HG03565 (cell line): ENCODE measurements at regions not wholly inside any gene's neighbourhood (a gene's known extent, or its start where the extent isn't known, plus 50 kb on each side); places are given as distances from the start of the nearest gene placed in this dataset.

Experiments used
- ATAC-seq: cut with Tn5 transposase; IDR thresholded peaks from one replicate; pipeline ENCODE4 v1.9.1; 2021; ENCODE audit warnings: mild to moderate bottlenecking, moderate library complexity; ENCODE audit not compliant: unreplicated experiment

- ATAC-seq: no peak
Measured at GRCh38 chr4:20352163-20352431, 100.4 kb downstream of the SLIT2 start.

GRCh38 chr4:20353646-20354045, 101.9 kb downstream of the SLIT2 start:
- ATAC-seq: no peak

- no peak for ATAC-seq
Measured at GRCh38 chr4:20354120-20354519, 102.4 kb downstream of the SLIT2 start.

- no peak for ATAC-seq
Measured at GRCh38 chr4:20356565-20356964, 104.9 kb downstream of the SLIT2 start.

DNA sequence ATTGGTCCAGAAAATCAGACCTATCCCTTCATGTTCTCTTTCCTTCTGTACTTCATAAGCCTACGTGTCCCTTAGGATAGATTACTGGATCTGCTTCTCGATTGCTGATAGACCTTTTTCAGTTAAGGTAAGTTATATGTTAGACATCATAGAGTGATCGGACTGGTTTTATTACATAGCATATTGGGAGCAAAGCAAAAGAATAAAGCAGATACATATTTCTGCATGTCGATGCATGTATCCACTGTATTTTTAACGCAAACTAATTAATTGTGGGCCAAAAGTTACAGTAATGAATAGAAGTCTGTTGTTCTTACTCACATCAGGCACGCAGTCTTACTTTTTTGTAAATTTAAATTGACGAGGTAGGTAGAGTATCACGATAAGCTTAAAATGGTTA, 106.4 kb downstream of the SLIT2 start:
- ATAC-seq: no peak

- peak; percentile 86 for ATAC-seq
Measured at GRCh38 chr4:20359692-20360091, 108.0 kb downstream of the SLIT2 start.

- no peak for ATAC-seq
Measured at GRCh38 chr4:20362148-20362547, 110.4 kb downstream of the SLIT2 start.

GRCh38 chr4:20364969-20365368, 113.3 kb downstream of the SLIT2 start:
- no peak for ATAC-seq

DNA sequence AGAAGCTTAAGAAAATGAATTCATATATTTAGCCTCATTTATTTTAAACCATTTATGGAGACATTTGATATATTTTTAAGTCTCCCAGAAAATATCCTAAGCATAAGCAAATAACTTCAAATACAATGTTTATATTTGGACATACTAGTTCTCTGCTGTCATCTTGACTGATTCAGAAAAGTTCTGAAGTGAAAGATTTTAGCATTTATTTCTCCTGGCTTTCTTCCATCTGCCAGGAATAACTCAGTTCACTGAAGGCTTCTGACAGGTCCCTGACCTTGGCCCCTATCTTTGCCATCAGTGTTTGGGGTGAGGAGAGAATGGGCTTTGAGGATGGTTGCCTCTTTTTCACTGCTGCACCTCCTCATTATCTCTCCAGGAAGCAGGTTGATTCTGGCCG, 115.7 kb downstream of the SLIT2 start:
- ATAC-seq: no peak

DNA sequence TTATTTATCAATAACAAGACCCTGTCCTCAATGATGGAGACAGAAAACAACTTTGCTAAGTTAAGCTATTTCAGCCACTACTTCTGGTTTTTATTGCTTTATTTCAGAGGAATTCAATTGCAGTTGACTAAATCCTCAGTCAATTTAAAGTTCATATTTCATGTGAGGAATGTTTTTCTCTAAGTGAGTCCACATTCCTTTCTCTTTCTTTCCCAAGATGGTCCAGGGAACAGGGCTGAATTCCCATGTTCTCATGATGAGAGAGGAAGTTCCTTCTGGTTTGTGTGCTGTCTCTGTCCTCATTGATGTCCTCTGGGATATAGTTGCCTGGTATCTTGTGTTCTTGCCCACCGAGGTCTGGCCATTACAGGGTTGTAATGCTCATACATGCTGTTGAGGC, 117.2 kb downstream of the SLIT2 start:
- ATAC-seq: no peak

DNA sequence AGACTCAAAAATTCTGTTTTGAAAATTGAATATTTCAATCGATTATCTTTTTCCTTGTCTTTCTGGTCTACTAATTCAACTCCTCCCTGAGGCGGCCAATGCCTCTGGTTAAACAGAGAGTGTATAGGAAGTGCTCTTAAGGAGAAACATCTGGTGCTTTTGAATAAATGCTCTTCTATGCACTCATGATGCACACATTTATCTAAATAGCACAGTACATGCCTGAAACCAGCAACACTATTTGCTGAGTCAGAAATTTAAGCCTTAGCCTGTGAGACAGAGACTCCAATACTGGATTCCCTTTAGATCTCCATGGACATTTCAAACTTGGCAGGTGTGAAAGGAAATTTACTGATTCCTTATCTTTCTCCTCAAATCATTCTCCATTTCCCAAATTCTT, 118.6 kb downstream of the SLIT2 start:
- no peak for ATAC-seq

DNA sequence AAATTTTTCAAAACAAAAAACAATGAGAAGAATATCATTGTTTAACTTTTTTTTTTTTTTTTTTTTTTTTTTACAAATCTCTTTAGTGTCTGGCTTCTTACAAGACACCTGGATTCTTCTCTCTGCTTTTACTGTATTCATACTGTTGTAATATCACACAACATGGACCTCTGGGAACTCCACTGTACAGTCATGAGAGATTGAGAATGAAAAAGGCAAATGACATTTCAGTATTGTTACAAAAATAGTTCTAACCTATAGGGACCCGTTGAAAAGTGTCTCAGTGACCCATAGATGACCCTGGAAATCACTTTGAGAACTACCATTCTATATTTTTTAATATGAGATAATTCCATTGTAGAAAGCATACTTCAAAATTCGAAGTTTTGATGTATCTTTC, 124.4 kb downstream of the SLIT2 start:
- no peak for ATAC-seq

GRCh38 chr4:20378181-20378580, 126.5 kb downstream of the SLIT2 start:
- no peak for ATAC-seq

DNA sequence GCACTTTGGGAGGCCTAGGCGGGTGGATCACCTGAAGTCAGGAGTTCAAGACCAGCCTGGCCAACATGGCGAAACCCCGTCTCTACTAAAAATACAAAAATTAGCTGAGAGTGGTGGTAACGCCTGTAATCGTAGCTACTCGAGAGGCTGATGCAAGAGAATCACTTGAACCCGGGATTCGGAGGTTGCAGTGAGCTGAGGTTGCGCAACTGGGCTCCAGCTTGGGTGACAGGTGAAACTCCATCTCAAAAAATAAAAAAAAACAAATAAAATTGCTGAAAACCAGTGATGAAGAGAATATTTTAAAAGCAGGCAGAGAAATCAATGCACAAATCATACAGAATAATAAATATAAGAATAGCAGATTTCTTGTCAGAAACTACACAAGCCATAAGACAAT, 129.3 kb downstream of the SLIT2 start:
- no peak for ATAC-seq

- no peak for ATAC-seq
Measured at GRCh38 chr4:20383283-20383682, 131.6 kb downstream of the SLIT2 start.

GRCh38 chr4:20383969-20384368, 132.3 kb downstream of the SLIT2 start:
- no peak for ATAC-seq

DNA sequence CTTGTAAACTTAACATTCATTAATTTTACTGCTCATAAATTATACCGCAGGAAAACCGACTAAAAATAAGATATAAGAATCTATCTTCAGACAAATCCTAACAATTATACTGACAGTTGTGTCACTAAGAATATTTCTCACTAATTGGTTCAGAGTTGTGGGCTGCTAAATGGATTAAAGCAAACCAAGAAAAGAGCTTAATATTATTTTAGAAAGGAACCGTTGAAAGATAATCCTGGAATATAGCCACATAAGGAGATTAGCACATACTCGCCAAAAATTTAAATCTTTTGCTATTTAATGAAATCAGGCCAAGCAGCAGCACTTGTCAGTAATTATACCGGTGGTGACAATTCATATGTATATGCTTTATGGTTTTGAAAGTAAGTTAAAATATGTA, 132.8 kb downstream of the SLIT2 start:
- ATAC-seq: no peak

GRCh38 chr4:20386001-20386740, 134.5 kb downstream of the SLIT2 start:
- no peak for ATAC-seq

GRCh38 chr4:20386906-20387305, 135.2 kb downstream of the SLIT2 start:
- no peak for ATAC-seq

GRCh38 chr4:20391198-20391597, 139.5 kb downstream of the SLIT2 start:
- ATAC-seq: no peak

DNA sequence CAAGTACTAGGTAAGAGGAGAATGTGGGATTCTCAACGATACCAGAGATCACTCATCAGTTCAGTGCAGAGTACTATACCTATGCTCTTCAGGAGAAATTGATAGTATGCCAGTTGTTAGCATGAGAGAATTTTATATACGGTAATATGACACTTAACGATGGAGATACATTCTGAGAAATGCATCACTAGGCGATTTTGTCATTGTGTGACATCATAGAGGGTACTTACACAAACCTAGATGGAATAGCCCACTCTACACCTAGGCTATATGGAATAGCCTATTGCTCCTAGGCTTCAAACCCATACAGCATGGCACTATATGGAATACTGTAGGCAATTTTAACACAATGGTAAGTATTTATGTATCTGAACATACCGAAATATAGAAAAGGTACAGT, 140.2 kb downstream of the SLIT2 start:
- ATAC-seq: no peak

DNA sequence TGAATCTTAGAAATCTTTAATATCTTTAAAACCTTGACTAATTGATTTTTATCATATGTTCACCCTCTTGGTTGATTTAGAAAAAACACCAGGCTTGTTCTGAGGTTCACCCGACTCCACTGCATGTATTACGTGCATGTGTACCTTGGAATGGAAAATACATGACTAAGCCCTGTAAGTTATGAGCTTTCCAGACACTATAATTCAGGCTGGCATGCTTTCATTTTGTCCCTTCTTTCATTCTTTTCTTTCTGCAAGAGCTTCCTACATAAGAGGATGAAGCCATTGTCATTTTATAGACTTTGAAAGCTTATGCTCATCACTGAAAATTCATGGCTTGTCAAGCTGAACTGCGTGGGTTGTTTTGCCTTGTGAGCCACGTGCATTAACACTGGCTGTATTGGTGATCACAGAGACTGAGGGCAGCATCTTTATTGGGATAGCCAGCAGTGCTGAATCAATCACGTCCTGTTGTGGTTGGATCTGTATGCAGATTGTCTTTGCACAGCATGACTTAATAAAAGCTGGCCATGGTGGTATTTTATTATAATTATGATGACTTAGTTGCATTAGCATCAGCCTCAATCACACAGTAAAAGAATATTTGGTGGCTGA, 141.9 kb downstream of the SLIT2 start:
- ATAC-seq: no peak

DNA sequence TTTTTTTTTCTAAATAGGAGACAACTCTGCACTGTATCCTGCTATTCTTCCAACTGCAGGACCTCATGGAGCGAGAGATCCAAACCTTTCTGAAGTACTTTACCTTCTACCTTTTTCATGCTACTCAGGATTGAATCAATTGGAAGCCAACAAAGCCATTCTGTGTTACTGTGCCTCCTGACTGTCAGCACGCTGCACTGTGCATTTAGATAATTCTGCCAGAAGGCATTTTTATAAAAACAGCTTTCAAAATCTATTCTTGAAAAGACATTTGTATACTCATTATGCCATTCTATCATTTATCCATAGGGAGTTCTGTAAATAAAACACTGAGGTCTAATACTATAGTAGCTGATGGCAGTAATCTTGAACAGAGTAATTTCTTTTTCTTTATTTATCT, 142.8 kb downstream of the SLIT2 start:
- no peak for ATAC-seq
